CD4-positive, CD25-positive, alpha-beta regulatory T cell (primary cell): ENCODE measurements at regions not wholly inside any gene's neighbourhood (a gene's known extent, or its start where the extent isn't known, plus 50 kb on each side); places are given as distances from the start of the nearest gene placed in this dataset.

Experiments
- ATAC-seq, 2 donors: fragments of 150-1000 bp; cut with Tn5 transposase; one replicate each; pipeline ENCODE4 v1.10.0; 2021; ENCODE audit warnings: low read depth in 2 of 2, moderate number of reproducible peaks in 2 of 2, moderate library complexity in 1 of 2
- DNase-seq, 3 donors: peaks; one replicate each; pipeline versions ENCODE4 v3.0.0 to v3.0.0-alpha.2; 2012 to 2022; ENCODE audit warnings: mixed read lengths in 1 of 3
- H3K27ac ChIP-seq: one replicate; pipeline ENCODE4 v1.7.0; 2013; ENCODE audit warnings: mild to moderate bottlenecking, low read length; ENCODE audit not compliant: insufficient read depth, poor library complexity, severe bottlenecking
- H3K27me3 ChIP-seq: one replicate; pipeline ENCODE4 v1.7.0; 2013; ENCODE audit warnings: low read length; ENCODE audit not compliant: control insufficient read depth, insufficient read depth
- H3K36me3 ChIP-seq: one replicate; pipeline ENCODE4 v1.7.0; 2013; ENCODE audit warnings: mild to moderate bottlenecking, low read length, moderate library complexity; ENCODE audit not compliant: control insufficient read depth, insufficient read depth
- H3K4me1 ChIP-seq: 2 replicates; pipeline ENCODE4 v1.7.0; 2013; ENCODE audit warnings: mild to moderate bottlenecking, low read length; ENCODE audit not compliant: insufficient read depth, control insufficient read depth, poor library complexity, severe bottlenecking
- H3K4me3 ChIP-seq: one replicate; pipeline ENCODE4 v1.7.0; 2013; ENCODE audit warnings: low read depth, mild to moderate bottlenecking, low read length, moderate library complexity
- H3K9me3 ChIP-seq, 2 experiments: 1 replicate in 1 of 2; 2 replicates in 1 of 2; pipeline ENCODE4 v1.7.0; 2013; ENCODE audit warnings: low read length in 2 of 2, mild to moderate bottlenecking in 1 of 2, moderate library complexity in 1 of 2; ENCODE audit not compliant: control insufficient read depth in 2 of 2
- H3K27ac Mint-ChIP-seq, 3 donors: one replicate each; pipeline ENCODE4 v1.8.0; 2020 to 2022; ENCODE audit warnings: mild to moderate bottlenecking in 3 of 3, mixed read lengths in 3 of 3, moderate library complexity in 2 of 3
- H3K27me3 Mint-ChIP-seq: one replicate; pipeline ENCODE4 v1.8.0; 2022; ENCODE audit warnings: mild to moderate bottlenecking, mixed read lengths
- H3K36me3 Mint-ChIP-seq: one replicate; pipeline ENCODE4 v1.8.0; 2020; ENCODE audit warnings: mixed read lengths
- H3K4me1 Mint-ChIP-seq, 4 donors: one replicate each; pipeline ENCODE4 v1.8.0; 2020 to 2022; ENCODE audit warnings: mixed read lengths in 4 of 4, mild to moderate bottlenecking in 1 of 4
- H3K4me3 Mint-ChIP-seq, 4 donors: one replicate each; pipeline ENCODE4 v1.8.0; 2020 to 2022; ENCODE audit warnings: mild to moderate bottlenecking in 4 of 4, mixed read lengths in 4 of 4, moderate library complexity in 3 of 4
- H3K9me3 Mint-ChIP-seq, 7 donors: one replicate each; pipeline ENCODE4 v1.8.0; 2020 to 2022; ENCODE audit warnings: mixed read lengths in 7 of 7, mild to moderate bottlenecking in 3 of 7, moderate library complexity in 2 of 7

GRCh38 chr3:117893638-117894037 is 1141.0 kb downstream of the IGSF11 start:
- Histone ChIP-seq H3K4me1 (no peaks in the 10 kb centered on the region), H3K4me3 (no peak overlapping the region), H3K27ac (no peak overlapping the region), H3K36me3 (no peaks in the 10 kb centered on the region), H3K27me3 (no peaks in the 10 kb centered on the region), H3K9me3 (no peaks in the 10 kb centered on the region)
- Mint-ChIP-seq H3K4me1 (no peaks in the 10 kb centered on the region), H3K4me3 (no peak overlapping the region), H3K9me3 (peaks cover 0 to 12% (median 2%) of the 10 kb centered on the region in 7 donors), H3K27ac (no peak overlapping the region), H3K36me3 (no peaks in the 10 kb centered on the region), H3K27me3 (no peaks in the 10 kb centered on the region)
- ATAC-seq (no peak), DNase-seq (no peak)

- Histone ChIP-seq H3K9me3 (no peaks in the 10 kb centered on the region), H3K4me1 (no peaks in the 10 kb centered on the region), H3K27ac (no peak overlapping the region), H3K27me3 (no peaks in the 10 kb centered on the region), H3K4me3 (no peak overlapping the region), H3K36me3 (no peaks in the 10 kb centered on the region)
- ATAC-seq (no peak), DNase-seq (no peak)
- no peak overlapping the region for H3K4me3 Mint-ChIP-seq
- H3K4me1 Mint-ChIP-seq = no peaks in the 10 kb centered on the region
- peaks cover 0 to 11% (median 5%) of the 10 kb centered on the region in 7 donors for H3K9me3 Mint-ChIP-seq
- no peaks in the 10 kb centered on the region for H3K36me3 Mint-ChIP-seq
- H3K27me3 Mint-ChIP-seq = no peaks in the 10 kb centered on the region
- no peak overlapping the region for H3K27ac Mint-ChIP-seq
These were observed 1135.7 kb downstream of the IGSF11 start for GRCh38 chr3:117898722-117899522.

- Histone ChIP-seq H3K9me3 (no peaks in the 10 kb centered on the region), H3K27ac (no peak overlapping the region), H3K4me1 (no peaks in the 10 kb centered on the region), H3K27me3 (no peaks in the 10 kb centered on the region), H3K36me3 (no peaks in the 10 kb centered on the region), H3K4me3 (no peak overlapping the region)
- Mint-ChIP-seq H3K9me3 (peaks cover 0 to 9% (median 5%) of the 10 kb centered on the region in 7 donors), H3K4me3 (no peak overlapping the region), H3K27ac (no peak overlapping the region), H3K36me3 (no peaks in the 10 kb centered on the region), H3K27me3 (no peaks in the 10 kb centered on the region), H3K4me1 (no peaks in the 10 kb centered on the region)
- DNase-seq (no peak), ATAC-seq (no peak)
These were observed 1131.4 kb downstream of the IGSF11 start for GRCh38 chr3:117903226-117903625.

DNA sequence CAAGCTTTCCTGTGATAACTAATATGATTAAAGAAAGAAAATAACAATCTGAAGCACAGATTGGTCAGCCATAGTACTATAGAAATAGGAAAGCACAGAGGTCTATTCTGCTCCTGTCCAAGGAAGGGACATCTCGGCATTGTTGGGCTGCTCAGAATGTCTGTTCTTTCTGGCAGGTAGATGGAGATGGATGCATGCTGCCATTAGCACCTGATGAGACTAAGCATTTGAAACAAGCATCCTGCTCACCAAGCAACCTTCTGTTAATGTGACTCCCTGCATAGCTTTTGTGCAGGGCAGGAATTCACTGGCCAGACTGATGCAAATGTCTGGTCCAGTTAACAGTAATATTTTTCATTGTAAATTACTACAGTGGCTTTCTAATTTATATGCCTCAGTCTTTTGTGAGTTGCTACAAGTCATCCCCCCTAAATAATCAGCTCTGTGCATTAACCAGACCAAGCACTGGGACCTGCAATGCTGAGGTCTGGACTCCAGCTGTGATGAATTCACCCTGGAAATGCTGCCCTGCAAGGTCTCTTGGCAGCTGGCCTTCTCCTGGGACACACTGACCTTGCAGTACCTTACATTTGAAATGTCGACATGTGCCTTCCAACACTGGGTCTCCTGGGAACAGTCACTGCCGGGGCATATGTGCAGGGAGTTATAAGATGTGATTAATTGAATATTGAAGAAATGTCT is 1123.7 kb downstream of the IGSF11 start:
- H3K27ac Mint-ChIP-seq = no peak overlapping the region
- peaks cover 0 to 4% (median 1%) of the 10 kb centered on the region in 7 donors for H3K9me3 Mint-ChIP-seq
- Histone ChIP-seq H3K27me3 (no peaks in the 10 kb centered on the region), H3K36me3 (no peaks in the 10 kb centered on the region), H3K27ac (no peak overlapping the region), H3K4me1 (no peaks in the 10 kb centered on the region), H3K9me3 (peaks cover 0 to 1% of the 10 kb centered on the region in 2 experiments), H3K4me3 (no peak overlapping the region)
- ATAC-seq (no peak), DNase-seq (no peak)
- no peak overlapping the region for H3K4me3 Mint-ChIP-seq
- no peaks in the 10 kb centered on the region for H3K4me1 Mint-ChIP-seq
- no peaks in the 10 kb centered on the region for H3K36me3 Mint-ChIP-seq
- H3K27me3 Mint-ChIP-seq = no peaks in the 10 kb centered on the region

DNA sequence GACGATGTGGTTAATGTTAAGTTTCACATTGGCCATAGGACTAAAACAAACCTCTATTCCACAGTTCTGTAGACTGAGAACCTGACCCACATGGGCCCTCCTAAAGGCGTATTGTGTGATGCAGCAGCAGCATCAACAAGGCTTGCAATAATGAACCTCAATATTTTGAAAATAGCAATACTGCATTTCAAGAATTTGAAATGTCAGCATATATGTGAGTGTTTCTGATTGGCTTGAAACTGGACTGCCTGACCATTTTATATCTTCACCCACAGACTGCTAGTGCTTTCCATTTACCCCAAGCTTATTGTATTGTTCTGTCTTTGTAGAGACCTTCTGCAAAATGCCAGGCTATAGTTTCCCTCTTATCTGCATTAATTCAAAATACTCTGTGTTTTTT is 1122.3 kb downstream of the IGSF11 start:
- Histone ChIP-seq H3K27me3 (no peaks in the 10 kb centered on the region), H3K4me3 (no peak overlapping the region), H3K36me3 (no peaks in the 10 kb centered on the region), H3K9me3 (peaks cover 0 to 1% of the 10 kb centered on the region in 2 experiments), H3K27ac (no peak overlapping the region), H3K4me1 (no peaks in the 10 kb centered on the region)
- Mint-ChIP-seq H3K4me1 (no peaks in the 10 kb centered on the region), H3K4me3 (no peak overlapping the region), H3K36me3 (no peaks in the 10 kb centered on the region), H3K27ac (no peak overlapping the region), H3K27me3 (no peaks in the 10 kb centered on the region), H3K9me3 (peaks cover 0 to 11% (median 1%) of the 10 kb centered on the region in 7 donors)
- ATAC-seq = no peak
- no peak for DNase-seq

GRCh38 chr3:117914540-117915100 is 1120.0 kb downstream of the IGSF11 start:
- no peak overlapping the region for H3K27ac ChIP-seq
- no peak overlapping the region for H3K4me3 Mint-ChIP-seq
- H3K27me3 ChIP-seq = no peaks in the 10 kb centered on the region
- H3K27ac Mint-ChIP-seq = no peak overlapping the region
- ATAC-seq = no peak
- no peaks in the 10 kb centered on the region for H3K27me3 Mint-ChIP-seq
- no peaks in the 10 kb centered on the region for H3K36me3 Mint-ChIP-seq
- H3K9me3 Mint-ChIP-seq = peaks cover 0 to 9% (median 1%) of the 10 kb centered on the region in 7 donors
- no peaks in the 10 kb centered on the region for H3K4me1 Mint-ChIP-seq
- H3K36me3 ChIP-seq = no peaks in the 10 kb centered on the region
- no peaks in the 10 kb centered on the region for H3K4me1 ChIP-seq
- peaks cover 0 to 1% of the 10 kb centered on the region in 2 experiments for H3K9me3 ChIP-seq
- H3K4me3 ChIP-seq = no peak overlapping the region
- no peak for DNase-seq

DNA sequence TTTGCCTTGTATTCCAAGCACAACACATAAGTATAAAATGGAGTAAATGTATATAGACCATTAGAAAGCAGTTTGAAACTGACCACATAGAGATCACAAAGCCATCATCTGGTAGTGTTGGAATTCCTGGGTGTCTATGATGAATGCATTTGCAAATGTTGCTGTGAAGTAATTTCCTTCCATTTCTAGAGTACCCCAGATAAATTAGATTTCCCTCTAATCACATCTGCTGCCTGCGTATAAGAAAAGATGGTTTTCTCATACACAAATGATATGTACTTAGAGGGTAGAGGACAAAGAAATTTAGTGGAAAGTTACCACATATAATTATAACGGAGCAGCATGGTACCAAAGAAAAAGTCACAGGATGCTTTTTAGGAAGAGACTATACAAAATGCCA is 1117.8 kb downstream of the IGSF11 start:
- Histone ChIP-seq H3K4me3 (no peak overlapping the region), H3K9me3 (no peaks in the 10 kb centered on the region), H3K27me3 (no peaks in the 10 kb centered on the region), H3K4me1 (no peaks in the 10 kb centered on the region), H3K36me3 (no peaks in the 10 kb centered on the region), H3K27ac (no peak overlapping the region)
- Mint-ChIP-seq H3K4me3 (no peak overlapping the region), H3K27me3 (no peaks in the 10 kb centered on the region), H3K36me3 (no peaks in the 10 kb centered on the region), H3K9me3 (peaks cover 0 to 7% (median 1%) of the 10 kb centered on the region in 7 donors), H3K27ac (no peak overlapping the region), H3K4me1 (no peaks in the 10 kb centered on the region)
- no peak for DNase-seq
- ATAC-seq = no peak
